HG03342 (cell line): ENCODE measurements at regions not wholly inside any gene's neighbourhood (a gene's known extent, or its start where the extent isn't known, plus 50 kb on each side); places are given as distances from the start of the nearest gene placed in this dataset.
"Not testable (repeated sequence)": the region's sequence is repeated elsewhere in the genome, so short reads cannot be mapped to it uniquely, and the experiment has no call there.

ENCODE experiments used
- ATAC-seq: cut with Tn5 transposase; IDR thresholded peaks from one replicate; pipeline ENCODE4 v1.9.1; 2021; ENCODE audit warnings: mild to moderate bottlenecking, moderate library complexity; ENCODE audit not compliant: unreplicated experiment

GRCh38 chr4:53886090-53886489, 178.3 kb downstream of the CHIC2 start:
- ATAC-seq = no peak

GRCh38 chr4:53885668-53886067, 178.7 kb downstream of the CHIC2 start:
- no peak for ATAC-seq

GRCh38 chr4:53877096-53877495, 187.3 kb downstream of the CHIC2 start:
- ATAC-seq = not testable (repeated sequence)

- no peak for ATAC-seq
Observed at GRCh38 chr4:53866055-53866454, 198.3 kb downstream of the CHIC2 start.

- no peak for ATAC-seq
Observed at GRCh38 chr4:53865054-53865453, 199.4 kb downstream of the CHIC2 start.

- ATAC-seq = no peak
Observed at GRCh38 chr4:53863736-53864365, 200.6 kb downstream of the CHIC2 start.

- no peak for ATAC-seq
Observed at GRCh38 chr4:53863158-53863557, 201.2 kb downstream of the CHIC2 start.

GRCh38 chr4:53861856-53862610, 202.4 kb downstream of the CHIC2 start:
- ATAC-seq = no peak

- no peak for ATAC-seq
Observed at GRCh38 chr4:53859305-53859704, 205.1 kb downstream of the CHIC2 start.

GRCh38 chr4:53858744-53859143, 205.7 kb downstream of the CHIC2 start:
- no peak for ATAC-seq

GRCh38 chr4:53855581-53856250, 208.7 kb downstream of the CHIC2 start:
- no peak for ATAC-seq

GRCh38 chr4:53854991-53855568, 209.3 kb downstream of the CHIC2 start:
- no peak for ATAC-seq

GRCh38 chr4:53852343-53852742, 212.1 kb downstream of the CHIC2 start:
- ATAC-seq = no peak

- no peak for ATAC-seq
Observed at GRCh38 chr4:53847965-53848364, 216.4 kb downstream of the CHIC2 start.

- no peak for ATAC-seq
Observed at GRCh38 chr4:53844551-53844950, 219.9 kb downstream of the CHIC2 start.

- ATAC-seq = no peak
Observed at GRCh38 chr4:53844133-53844532, 220.3 kb downstream of the CHIC2 start.

- no peak for ATAC-seq
Observed at GRCh38 chr4:53841711-53842110, 222.7 kb downstream of the CHIC2 start.

- ATAC-seq = no peak
Observed at GRCh38 chr4:53840643-53841042, 223.8 kb downstream of the CHIC2 start.

GRCh38 chr4:53833302-53834003, 231.0 kb downstream of the CHIC2 start:
- not testable (repeated sequence) for ATAC-seq

GRCh38 chr4:53832549-53832948, 231.9 kb downstream of the CHIC2 start:
- ATAC-seq = no peak

- ATAC-seq = no peak
Observed at GRCh38 chr4:53830511-53830910, 233.9 kb downstream of the CHIC2 start.
